H1 (cell line): ENCODE measurements at regions not wholly inside any gene's neighbourhood (a gene's known extent, or its start where the extent isn't known, plus 50 kb on each side); places are given as distances from the start of the nearest gene placed in this dataset.

Experiments
- CTCF ChIA-PET: fragments of 300-600 bp; sonication (Branson Sonifier 250); formaldehyde crosslinking; loops from one replicate; lab custom pipeline; 2021; ENCODE audit not compliant: partially characterized antibody; lab: Charles Lee
- POLR2A ChIA-PET: fragments of 300-600 bp; sonication (Branson Sonifier 250); formaldehyde crosslinking; loops from one replicate; lab custom pipeline; 2021; ENCODE audit warnings: inconsistent platforms; ENCODE audit not compliant: partially characterized antibody; lab: Charles Lee
- DNase-seq, 2 experiments: peaks; one replicate each; pipeline versions ENCODE4 v3.0.0 to v3.0.0-alpha.2; 2010 to 2022; ENCODE audit warnings: low spot score in 2 of 2, low read depth in 1 of 2, mixed read lengths in 1 of 2
- FAIRE-seq: peaks from 2 replicates; lab custom pipeline; 2011; peaks lifted over from hg19 to GRCh38; lab: Jason Lieb, UNC
- H2AFZ ChIP-seq: 2 replicates; pipeline ENCODE4 v1.8.1; 2012; ENCODE audit warnings: low read length, inconsistent platforms
- H2AK5ac ChIP-seq: 2 replicates; pipeline ENCODE4 v1.6.1; 2013; ENCODE audit warnings: low read depth, low read length
- H2BK120ac ChIP-seq: replicated peaks from 2 replicates; pipeline ENCODE3; 2013; ENCODE audit warnings: low read depth, low read length, inconsistent platforms
- H2BK12ac ChIP-seq: 2 replicates; pipeline ENCODE4 v1.6.1; 2013; ENCODE audit warnings: low read depth, low read length
- H2BK15ac ChIP-seq: 2 replicates; pipeline ENCODE4 v1.6.1; 2013; ENCODE audit warnings: low read length
- H2BK20ac ChIP-seq: 2 replicates; pipeline ENCODE4 v1.6.1; 2013; ENCODE audit warnings: low read length
- H2BK5ac ChIP-seq: 2 replicates; pipeline ENCODE4 v1.6.1; 2013; ENCODE audit warnings: low read depth, low read length
- H3K14ac ChIP-seq: 2 replicates; pipeline ENCODE4 v1.6.1; 2013; ENCODE audit warnings: inconsistent platforms; ENCODE audit not compliant: insufficient read length
- H3K18ac ChIP-seq: 2 replicates; pipeline ENCODE4 v1.6.1; 2013; ENCODE audit warnings: low read length; ENCODE audit errors: extremely low read depth
- H3K23ac ChIP-seq: 2 replicates; pipeline ENCODE4 v1.6.1; 2013; ENCODE audit warnings: inconsistent platforms; ENCODE audit not compliant: insufficient read length
- H3K23me2 ChIP-seq: 2 replicates; pipeline ENCODE4 v1.6.1; 2013; ENCODE audit warnings: low read depth, low read length
- H3K27ac ChIP-seq: 2 replicates; pipeline ENCODE4 v1.6.1; 2011; ENCODE audit warnings: low read depth, low read length, inconsistent platforms
- H3K27me3 ChIP-seq, 4 experiments: replicated peaks in 1 of 4; 1 replicate in 1 of 4; 2 replicates in 3 of 4; pipeline versions ENCODE4 v1.6.1 to v1.8.1; 2011 to 2013; ENCODE audit warnings: low read length in 3 of 4, mild to moderate bottlenecking in 3 of 4, inconsistent platforms in 2 of 4, mixed read lengths in 2 of 4, moderate library complexity in 1 of 4; ENCODE audit not compliant: control insufficient read depth in 3 of 4, insufficient read depth in 3 of 4; ENCODE audit errors: extremely low read depth in 1 of 4
- H3K36me3 ChIP-seq, 4 experiments: 2 replicates each; pipeline versions ENCODE4 v1.6.1 to v1.8.1; 2011 to 2013; ENCODE audit warnings: mild to moderate bottlenecking in 4 of 4, low read length in 3 of 4, moderate library complexity in 2 of 4, control low read depth in 1 of 4, inconsistent platforms in 1 of 4; ENCODE audit not compliant: insufficient read depth in 4 of 4, control insufficient read depth in 2 of 4
- H3K4ac ChIP-seq: replicated peaks from 2 replicates; pipeline ENCODE3; 2013; ENCODE audit warnings: low read length, low read depth, mixed read lengths, inconsistent platforms; ENCODE audit not compliant: insufficient read length
- H3K4me1 ChIP-seq, 4 experiments: replicated peaks in 1 of 4; 1 replicate in 1 of 4; 2 replicates in 3 of 4; pipeline versions ENCODE4 v1.6.1 to v1.8.1; 2011 to 2013; ENCODE audit warnings: low read length in 3 of 4, inconsistent platforms in 2 of 4, mixed read lengths in 1 of 4; ENCODE audit not compliant: insufficient read depth in 4 of 4, control insufficient read depth in 3 of 4
- H3K4me2 ChIP-seq, 2 experiments: 2 replicates each; pipeline versions ENCODE4 v1.6.1 to v1.8.1; 2011 to 2013; ENCODE audit warnings: low read depth in 2 of 2, low read length in 2 of 2, control low read depth in 1 of 2, inconsistent platforms in 1 of 2, mild to moderate bottlenecking in 1 of 2; ENCODE audit not compliant: insufficient read depth in 1 of 2
- H3K4me3 ChIP-seq, 4 experiments: fragments of 200-600, 300-600 bp in 1 of 4; sonication (generic), shearing (Covaris generic), sonication (Bioruptor Twin) in 1 of 4; 2 replicates each; pipeline versions ENCODE4 v1.5.1 to v1.8.1; 2011 to 2016; ENCODE audit warnings: low read length in 4 of 4, low read depth in 3 of 4, control low read depth in 2 of 4, inconsistent platforms in 2 of 4, mild to moderate bottlenecking in 2 of 4, mixed read lengths in 1 of 4, moderate library complexity in 1 of 4; ENCODE audit not compliant: insufficient read depth in 2 of 4; ENCODE audit errors: extremely low read depth in 1 of 4
- H3K56ac ChIP-seq: replicated peaks from 2 replicates; pipeline ENCODE3; 2013; ENCODE audit warnings: low read depth, mild to moderate bottlenecking, mixed read lengths, low read length, inconsistent platforms; ENCODE audit not compliant: insufficient read length
- H3K79me1 ChIP-seq: 2 replicates; pipeline ENCODE4 v1.6.1; 2013; ENCODE audit warnings: low read depth, low read length, control low read depth
- H3K79me2 ChIP-seq, 2 experiments: 2 replicates each; pipeline versions ENCODE4 v1.6.1 to v1.8.1; 2012 to 2013; ENCODE audit warnings: low read length in 2 of 2, mild to moderate bottlenecking in 2 of 2, inconsistent platforms in 1 of 2; ENCODE audit not compliant: insufficient read depth in 2 of 2, control insufficient read depth in 1 of 2
- H3K9ac ChIP-seq, 4 experiments: replicated peaks in 1 of 4; 1 replicate in 1 of 4; 2 replicates in 3 of 4; pipeline versions ENCODE4 v1.6.1 to v1.8.1; 2011 to 2013; ENCODE audit warnings: low read depth in 3 of 4, low read length in 3 of 4, control low read depth in 2 of 4, mild to moderate bottlenecking in 2 of 4, moderate library complexity in 2 of 4, inconsistent platforms in 1 of 4; ENCODE audit errors: extremely low read depth in 1 of 4
- H3K9me3 ChIP-seq, 2 experiments: 2 replicates each; pipeline versions ENCODE4 v1.6.1 to v1.8.1; 2012 to 2013; ENCODE audit warnings: mild to moderate bottlenecking in 2 of 2, moderate library complexity in 2 of 2, control low read depth in 1 of 2, inconsistent platforms in 1 of 2, low read depth in 1 of 2, low read length in 1 of 2, mixed read lengths in 1 of 2; ENCODE audit not compliant: insufficient read depth in 2 of 2
- H4K20me1 ChIP-seq, 2 experiments: replicated peaks in 1 of 2; 2 replicates each; pipeline versions ENCODE3 to v1.8.1; 2011 to 2013; ENCODE audit warnings: inconsistent platforms in 2 of 2, low read length in 2 of 2, mild to moderate bottlenecking in 1 of 2; ENCODE audit not compliant: insufficient read depth in 2 of 2, control insufficient read depth in 1 of 2
- H4K5ac ChIP-seq: 2 replicates; pipeline ENCODE4 v1.6.1; 2013; ENCODE audit warnings: low read length, low read depth, mixed read lengths, inconsistent platforms; ENCODE audit not compliant: insufficient read length
- H4K8ac ChIP-seq: 2 replicates; pipeline ENCODE4 v1.8.0; 2013; ENCODE audit warnings: mild to moderate bottlenecking, moderate library complexity, low read length, inconsistent platforms; ENCODE audit not compliant: insufficient read depth; ENCODE audit errors: extremely low read depth
- H4K91ac ChIP-seq: replicated peaks from 2 replicates; pipeline ENCODE3; 2013; ENCODE audit warnings: low read length, mixed read lengths, inconsistent platforms; ENCODE audit not compliant: insufficient read length
- CBX8 ChIP-seq: fragments of 300-800, 300-1000 bp; sonication (generic); IDR thresholded peaks from 2 replicates; pipeline ENCODE4 v1.7.1; 2016; ENCODE audit warnings: low read depth, low read length, borderline replicate concordance
- EZH2 ChIP-seq: fragments of 200-600 bp; sonication (generic); IDR thresholded peaks from 2 replicates; pipeline ENCODE4 v1.7.1; 2012; ENCODE audit warnings: low read depth, mild to moderate bottlenecking, moderate library complexity, low read length, inconsistent platforms; ENCODE audit not compliant: severe bottlenecking
- HDAC6 ChIP-seq: IDR thresholded peaks from one replicate; pipeline ENCODE4 v1.7.1; 2012; ENCODE audit warnings: low read depth, mild to moderate bottlenecking, inconsistent platforms, low read length, moderate library complexity
- JUN ChIP-seq: IDR thresholded peaks from 2 replicates; pipeline ENCODE4 v1.6.1; 2011; ENCODE audit warnings: low read depth, mild to moderate bottlenecking, improper control_type of control experiment, low read length
- KDM1A ChIP-seq: fragments of 200-600, 300-600 bp; sonication (generic); IDR thresholded peaks from 2 replicates; pipeline ENCODE4 v1.7.1; 2016; ENCODE audit warnings: mild to moderate bottlenecking, low read length, borderline replicate concordance
- KDM4A ChIP-seq: IDR thresholded peaks from one replicate; pipeline ENCODE4 v1.7.1; 2012; ENCODE audit warnings: low read depth, mild to moderate bottlenecking, moderate library complexity, low read length, inconsistent platforms; ENCODE audit not compliant: severe bottlenecking
- POLR2AphosphoS5 ChIP-seq: IDR thresholded peaks from 2 replicates; pipeline ENCODE4 v1.6.1; 2011; ENCODE audit warnings: low read depth, low read length
- SAP30 ChIP-seq: fragments of 300-600 bp; sonication (generic); IDR thresholded peaks from 2 replicates; pipeline ENCODE4 v1.7.1; 2012; ENCODE audit warnings: low read length, moderate library complexity, mild to moderate bottlenecking, inconsistent platforms; ENCODE audit not compliant: insufficient read depth, insufficient replicate concordance
- SRF ChIP-seq: IDR thresholded peaks from 2 replicates; pipeline ENCODE4 v1.6.1; 2011; ENCODE audit warnings: mild to moderate bottlenecking, low read depth, low read length, moderate library complexity
- USF2 ChIP-seq: IDR thresholded peaks from 2 replicates; pipeline ENCODE4 v1.6.1; 2011; ENCODE audit warnings: low read length, improper control_type of control experiment
- WGBS, 2 experiments: shearing (Covaris generic) in 1 of 2; methylation state at CpG; one replicate each; pipeline versions ENCODE4 v1.1.6 to v1.1.7; 2013 to 2015; ENCODE audit warnings: low lambda C conversion rate in 2 of 2, mixed read lengths in 2 of 2, inconsistent platforms in 1 of 2, low coverage in 1 of 2, missing lambda C conversion rate in 1 of 2; ENCODE audit not compliant: insufficient replicate concordance in 2 of 2, insufficient coverage in 1 of 2, insufficient read length in 1 of 2; ENCODE audit errors: extremely low coverage in 1 of 2, missing lambda C conversion rate in 1 of 2; 5-methylcytosine and 5-hydroxymethylcytosine counted together

GRCh38 chrX:40446921-40447320 lies 133.8 kb upstream of the ATP6AP2 start:
- H3K18ac ChIP-seq = no peak overlapping the region
- 83% methylated on average over 6 of the region's 6 CpGs; no CpG with 5 or more reads in 1 of the 2 experiments for WGBS, 2 experiments
- no peaks in the 10 kb centered on the region; a peak in 1 of 7 replicates for H3K27me3 ChIP-seq
- no peak overlapping the region for H3K9ac ChIP-seq
- H3K79me2 ChIP-seq = no peaks in the 10 kb centered on the region
- H2AK5ac ChIP-seq = no peak overlapping the region
- H2BK120ac ChIP-seq = no peak overlapping the region
- ChIA-PET CTCF (no interaction called here), POLR2A (no interaction called here)
- H4K20me1 ChIP-seq = no peaks in the 10 kb centered on the region
- no peak overlapping the region for H2AFZ ChIP-seq
- H3K56ac ChIP-seq = no peak overlapping the region
- no peak overlapping the region for H4K8ac ChIP-seq
- H3K36me3 ChIP-seq = no peaks in the 10 kb centered on the region
- no peak overlapping the region for H2BK20ac ChIP-seq
- no peak overlapping the region for H4K91ac ChIP-seq
- H2BK12ac ChIP-seq = no peak overlapping the region
- peaks cover 0 to 3% (median 0%) of the 10 kb centered on the region in 4 experiments; a peak in 1 of 7 replicates for H3K4me1 ChIP-seq
- no peak overlapping the region for H3K4ac ChIP-seq
- no peaks in the 10 kb centered on the region for H3K79me1 ChIP-seq
- no peak overlapping the region for H2BK5ac ChIP-seq
- H2BK15ac ChIP-seq = no peak overlapping the region
- H3K23ac ChIP-seq = no peak overlapping the region
- H4K5ac ChIP-seq = no peak overlapping the region
- no peaks in the 10 kb centered on the region; a peak in 1 of 4 replicates for H3K9me3 ChIP-seq
- FAIRE-seq (no peak), DNase-seq (no peak)
- no peak overlapping the region for H3K4me3 ChIP-seq
- H3K23me2 ChIP-seq = no peaks in the 10 kb centered on the region
- no peak overlapping the region for H3K4me2 ChIP-seq
- H3K27ac ChIP-seq = no peak overlapping the region
- no peak overlapping the region for H3K14ac ChIP-seq
- TF ChIP-seq USF2 (no peak), HDAC6 (no peak), KDM1A (no peak), POLR2AphosphoS5 (no peak), SAP30 (no peak), SRF (no peak), EZH2 (no peak), CBX8 (no peak), JUN (no peak), KDM4A (no peak)
